PC-3 (cell line): ENCODE measurements at regions not wholly inside any gene's neighbourhood (a gene's known extent, or its start where the extent isn't known, plus 50 kb on each side); places are given as distances from the start of the nearest gene placed in this dataset.

Experiments
- ATAC-seq: fragments of 200-7000 bp; cut with Tn5 transposase; 2 replicates; pipeline ENCODE4 v1.9.1; 2020; ENCODE audit warnings: mild to moderate bottlenecking, moderate library complexity
- BruUV-seq: library from RNA; stranded (reverse); fragments of 400-500 nt; replicated peaks from 2 replicates; lab custom pipeline; 2021; lab: Mats Ljungman, UMichigan
- CTCF ChIA-PET: fragments of 300-600 bp; sonication (Branson Sonifier 250); formaldehyde crosslinking; loops from one replicate; lab custom pipeline; 2022; ENCODE audit warnings: antibody characterized with exemption; lab: Charles Lee
- POLR2A ChIA-PET: fragments of 300-600 bp; sonication (Branson Sonifier 250); formaldehyde crosslinking; loops from one replicate; lab custom pipeline; 2022; ENCODE audit warnings: antibody characterized with exemption; ENCODE audit not compliant: unreplicated experiment; lab: Charles Lee
- DNase-seq: peaks from one replicate; pipeline ENCODE4 v3.0.0-alpha.2; 2015
- H2AFZ ChIP-seq: fragments of 300-600 bp; sonication (generic); 2 replicates; pipeline ENCODE4 v1.6.0; 2016; ENCODE audit warnings: antibody characterized with exemption, low read length
- H3F3A ChIP-seq: fragments of 300-600 bp; sonication (generic); one replicate; pipeline ENCODE4 v1.6.0; 2017; ENCODE audit warnings: antibody characterized with exemption, low read length, control low read depth, mild to moderate bottlenecking; ENCODE audit not compliant: unreplicated experiment
- H3K27ac ChIP-seq: fragments of 300-600 bp; sonication (generic); 2 replicates; pipeline ENCODE4 v1.5.1; 2016; ENCODE audit warnings: mild to moderate bottlenecking, low read length
- H3K27me3 ChIP-seq: fragments of 300-600 bp; sonication (generic); 2 replicates; pipeline ENCODE4 v1.6.1; 2016; ENCODE audit warnings: low read length, mixed read lengths
- H3K36me3 ChIP-seq: fragments of 300-600 bp; sonication (generic); 2 replicates; pipeline ENCODE4 v1.6.1; 2016; ENCODE audit warnings: low read depth, mixed run types, low read length, mixed read lengths
- H3K4me1 ChIP-seq: fragments of 300-600 bp; sonication (generic); 2 replicates; pipeline ENCODE4 v1.5.1; 2016; ENCODE audit warnings: low read length; ENCODE audit not compliant: insufficient read depth
- H3K4me2 ChIP-seq: fragments of 300-600 bp; sonication (generic); 2 replicates; pipeline ENCODE4 v1.6.0; 2016; ENCODE audit warnings: low read length
- H3K4me3 ChIP-seq: fragments of 300-600 bp; sonication (generic); 2 replicates; pipeline ENCODE4 v1.5.1; 2016; ENCODE audit warnings: mild to moderate bottlenecking, low read length, mixed read lengths
- H3K79me2 ChIP-seq: fragments of 300-600 bp; sonication (generic); 2 replicates; pipeline ENCODE4 v1.6.1; 2017; ENCODE audit warnings: low read length, mixed read lengths
- H3K9ac ChIP-seq: fragments of 300-600 bp; sonication (generic); 2 replicates; pipeline ENCODE4 v1.6.0; 2016; ENCODE audit warnings: mild to moderate bottlenecking, low read length
- H3K9me2 ChIP-seq: fragments of 300-600 bp; sonication (generic); replicated peaks from 2 replicates; pipeline ENCODE4 v1.6.1; 2016; ENCODE audit warnings: mixed run types, low read length, mixed read lengths
- H3K9me3 ChIP-seq: fragments of 300-600 bp; sonication (generic); 2 replicates; pipeline ENCODE4 v1.6.1; 2016; ENCODE audit warnings: low read length, mixed read lengths
- H4K20me1 ChIP-seq: fragments of 300-600 bp; sonication (generic); 2 replicates; pipeline ENCODE4 v1.6.1; 2016; ENCODE audit warnings: low read length, mixed read lengths
- EZH2 ChIP-seq: fragments of 300-600 bp; sonication (generic); IDR thresholded peaks from one replicate; pipeline ENCODE4 v1.6.1; 2017; ENCODE audit warnings: antibody characterized with exemption, mild to moderate bottlenecking, low read length; ENCODE audit not compliant: unreplicated experiment
- EZH2phosphoT487 ChIP-seq: fragments of 300-600 bp; sonication (generic); IDR thresholded peaks from 2 replicates; pipeline ENCODE4 v1.6.1; 2018; ENCODE audit warnings: mild to moderate bottlenecking, antibody characterized with exemption, low read length, borderline replicate concordance
- intact Hi-C: fragments of 100-400 bp; cut with micrococcal nuclease; formaldehyde crosslinking; loops from 2 replicates; pipeline ENCODE4 v1.9.0; 2023
- TF ChIP-seq, protein P1 (sequence below): fragments of 300-600 bp; sonication (generic); conservative IDR thresholded peaks from 2 replicates; pipeline ENCODE4 v1.5.1; 2017; ENCODE audit warnings: antibody characterized with exemption, low read depth, mild to moderate bottlenecking, low read length

DNA sequence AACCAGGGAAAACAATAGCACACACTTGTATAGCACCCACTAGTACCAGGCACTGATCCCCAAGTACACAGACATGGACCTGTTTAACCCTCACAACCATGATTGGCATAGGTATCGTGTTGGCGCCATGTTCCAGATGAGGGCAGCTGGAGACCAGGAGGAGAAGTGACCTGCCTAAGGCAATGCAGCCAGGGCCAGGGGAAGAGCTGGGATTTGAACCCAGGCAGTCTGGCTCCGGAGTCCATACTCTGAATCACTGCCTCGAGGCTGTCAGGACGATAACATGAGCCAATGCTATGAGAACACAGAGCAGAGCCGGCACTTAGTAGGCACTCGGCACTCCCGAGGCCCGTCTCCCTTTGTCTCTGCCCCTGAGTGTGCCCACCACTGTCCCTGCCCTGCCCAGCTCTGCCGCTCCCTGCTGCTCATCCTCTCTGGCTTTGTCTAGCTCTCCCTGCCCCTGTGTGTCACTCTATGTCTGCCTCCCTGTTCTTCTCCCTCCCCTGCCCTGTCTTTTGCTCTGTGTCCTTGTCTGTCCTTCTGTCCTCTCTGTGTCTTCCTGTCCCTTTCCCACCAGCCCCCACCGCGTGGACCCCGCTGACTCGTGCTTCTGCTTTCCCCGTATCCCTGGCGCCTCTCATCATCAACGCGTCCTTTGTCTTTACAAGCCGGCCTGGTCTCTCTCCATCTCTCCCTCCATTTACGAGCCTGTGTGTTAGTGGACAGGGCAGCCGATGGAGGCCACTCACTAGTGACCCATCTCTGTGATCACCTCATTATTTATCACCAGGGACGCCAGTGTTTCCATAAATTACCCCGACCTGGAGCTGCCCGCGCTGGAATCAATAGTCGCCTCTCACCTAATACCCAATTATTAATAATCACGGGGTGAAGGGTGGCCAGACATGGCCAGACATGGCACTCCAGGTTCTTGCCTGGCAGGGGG, 99.4 kb upstream of the MVB12B start:
- H3K36me3 ChIP-seq, result no peaks in the 10 kb centered on the region
- TF ChIP-seq EZH2 (no peak), EZH2phosphoT487 (no peak)
- TF ChIP-seq, protein P1, sequence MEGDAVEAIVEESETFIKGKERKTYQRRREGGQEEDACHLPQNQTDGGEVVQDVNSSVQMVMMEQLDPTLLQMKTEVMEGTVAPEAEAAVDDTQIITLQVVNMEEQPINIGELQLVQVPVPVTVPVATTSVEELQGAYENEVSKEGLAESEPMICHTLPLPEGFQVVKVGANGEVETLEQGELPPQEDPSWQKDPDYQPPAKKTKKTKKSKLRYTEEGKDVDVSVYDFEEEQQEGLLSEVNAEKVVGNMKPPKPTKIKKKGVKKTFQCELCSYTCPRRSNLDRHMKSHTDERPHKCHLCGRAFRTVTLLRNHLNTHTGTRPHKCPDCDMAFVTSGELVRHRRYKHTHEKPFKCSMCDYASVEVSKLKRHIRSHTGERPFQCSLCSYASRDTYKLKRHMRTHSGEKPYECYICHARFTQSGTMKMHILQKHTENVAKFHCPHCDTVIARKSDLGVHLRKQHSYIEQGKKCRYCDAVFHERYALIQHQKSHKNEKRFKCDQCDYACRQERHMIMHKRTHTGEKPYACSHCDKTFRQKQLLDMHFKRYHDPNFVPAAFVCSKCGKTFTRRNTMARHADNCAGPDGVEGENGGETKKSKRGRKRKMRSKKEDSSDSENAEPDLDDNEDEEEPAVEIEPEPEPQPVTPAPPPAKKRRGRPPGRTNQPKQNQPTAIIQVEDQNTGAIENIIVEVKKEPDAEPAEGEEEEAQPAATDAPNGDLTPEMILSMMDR, result no peak
- POLR2A ChIA-PET, result no interaction called here
- BruUV-seq, result no TSS peak
- no peak for DNase-seq
- no peak for ATAC-seq
- intact Hi-C loops, result loop anchor here (5.0 to 10.0 kb wide), 3 partner anchors 480 to 822 kb away; partner anchors contain the start of gene PBX3
- no peak overlapping the region for H3K9ac ChIP-seq
- no peak overlapping the region for H3K4me3 ChIP-seq
- no peaks in the 10 kb centered on the region for H3K4me1 ChIP-seq
- no peak overlapping the region for H2AFZ ChIP-seq
- H3K4me2 ChIP-seq, result no peak overlapping the region
- CTCF ChIA-PET, result no interaction called here
- H4K20me1 ChIP-seq, result no peaks in the 10 kb centered on the region
- no peaks in the 10 kb centered on the region for H3K79me2 ChIP-seq
- no peaks in the 10 kb centered on the region for H3K9me2 ChIP-seq
- H3K27me3 ChIP-seq, result no peaks in the 10 kb centered on the region
- H3F3A ChIP-seq, result no peaks in the 10 kb centered on the region
- no peak overlapping the region for H3K27ac ChIP-seq
- H3K9me3 ChIP-seq, result no peaks in the 10 kb centered on the region

DNA sequence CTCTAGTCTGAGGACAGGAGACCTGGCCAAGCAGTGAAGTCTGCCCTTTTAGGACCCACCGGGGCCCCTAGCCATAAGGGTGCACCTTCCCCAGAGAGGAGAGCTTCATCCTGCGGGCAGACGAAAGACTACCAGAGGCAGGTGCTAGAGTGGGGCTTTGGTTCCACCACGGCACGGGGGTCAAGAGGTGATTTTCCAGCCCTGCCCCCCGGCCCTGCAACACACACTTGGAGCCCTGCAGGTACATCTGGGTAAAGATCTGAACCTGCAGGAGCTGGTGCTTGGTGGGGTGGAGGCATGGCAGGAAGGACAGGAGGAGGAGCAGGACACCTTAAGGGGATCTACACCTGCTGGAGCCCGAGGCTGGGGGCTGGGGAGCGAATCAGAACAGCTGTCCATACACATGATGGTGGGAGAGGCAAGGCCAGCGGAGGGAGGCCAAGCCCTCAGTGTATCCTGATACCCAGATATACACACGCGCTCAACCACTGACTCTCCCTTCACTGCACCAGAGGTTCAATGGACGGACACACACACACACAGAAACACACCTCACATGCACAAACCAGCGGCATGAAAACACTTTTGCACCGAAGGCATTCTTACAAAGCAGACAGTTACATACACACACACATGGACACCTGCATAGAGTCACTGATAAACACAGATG, 98.4 kb upstream of the MVB12B start:
- no peaks in the 10 kb centered on the region for H3F3A ChIP-seq
- H3K4me3 ChIP-seq, result no peak overlapping the region
- no peaks in the 10 kb centered on the region for H3K9me2 ChIP-seq
- H3K4me1 ChIP-seq, result no peaks in the 10 kb centered on the region
- H4K20me1 ChIP-seq, result no peaks in the 10 kb centered on the region
- no peaks in the 10 kb centered on the region for H3K36me3 ChIP-seq
- H3K27me3 ChIP-seq, result no peaks in the 10 kb centered on the region
- no TSS peak for BruUV-seq
- DNase-seq, result no peak
- ATAC-seq, result no peak
- no peak overlapping the region for H3K9ac ChIP-seq
- POLR2A ChIA-PET, result no interaction called here
- H3K27ac ChIP-seq, result no peak overlapping the region
- CTCF ChIA-PET, result no interaction called here
- no peak overlapping the region for H2AFZ ChIP-seq
- no peaks in the 10 kb centered on the region for H3K9me3 ChIP-seq
- no peaks in the 10 kb centered on the region for H3K79me2 ChIP-seq
- no peak for TF ChIP-seq EZH2phosphoT487
- TF ChIP-seq, protein P1, result no peak
- TF ChIP-seq EZH2, result no peak
- intact Hi-C loops, result loop anchor here (5.0 to 10.0 kb wide), 3 partner anchors 481 to 823 kb away; partner anchors contain the start of gene PBX3
- no peak overlapping the region for H3K4me2 ChIP-seq
